ENCODE measurements at regions not wholly inside any gene's neighbourhood (a gene's known extent, or its start where the extent isn't known, plus 50 kb on each side); places are given as distances from the start of the nearest gene placed in this dataset.

DNA sequence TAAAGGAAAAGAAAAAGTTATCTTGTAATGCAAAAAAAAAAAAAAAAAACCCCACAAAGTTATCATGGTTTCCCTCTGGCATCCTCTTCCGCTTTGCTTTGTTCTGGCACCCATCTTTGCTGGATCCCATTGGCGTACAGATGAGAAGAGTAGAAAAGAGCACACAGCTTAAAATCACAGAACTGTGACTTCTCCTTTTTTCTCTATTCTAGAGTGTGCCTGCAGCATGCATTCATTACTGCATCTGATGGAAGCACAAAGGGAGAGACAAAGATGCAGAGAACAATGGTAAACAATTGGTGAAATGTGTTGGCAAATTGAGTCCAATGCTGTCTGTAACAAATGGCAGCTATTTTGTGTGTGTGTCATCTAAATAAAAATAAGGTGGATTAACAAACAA, 440.8 kb upstream of the PIK3R1 start:
- intact Hi-C loops (cut with DNase I) = no loop called here
- 79 to 85% (median 84%) methylated on average over 2 of the region's 2 CpGs for WGBS, 3 donors
- TF ChIP-seq POLR2A (IDR thresholded peaks at IDR 0.05) (no peak), EP300 (IDR thresholded peaks at IDR 0.05) (no peak)
- TF ChIP-seq, protein P1, sequence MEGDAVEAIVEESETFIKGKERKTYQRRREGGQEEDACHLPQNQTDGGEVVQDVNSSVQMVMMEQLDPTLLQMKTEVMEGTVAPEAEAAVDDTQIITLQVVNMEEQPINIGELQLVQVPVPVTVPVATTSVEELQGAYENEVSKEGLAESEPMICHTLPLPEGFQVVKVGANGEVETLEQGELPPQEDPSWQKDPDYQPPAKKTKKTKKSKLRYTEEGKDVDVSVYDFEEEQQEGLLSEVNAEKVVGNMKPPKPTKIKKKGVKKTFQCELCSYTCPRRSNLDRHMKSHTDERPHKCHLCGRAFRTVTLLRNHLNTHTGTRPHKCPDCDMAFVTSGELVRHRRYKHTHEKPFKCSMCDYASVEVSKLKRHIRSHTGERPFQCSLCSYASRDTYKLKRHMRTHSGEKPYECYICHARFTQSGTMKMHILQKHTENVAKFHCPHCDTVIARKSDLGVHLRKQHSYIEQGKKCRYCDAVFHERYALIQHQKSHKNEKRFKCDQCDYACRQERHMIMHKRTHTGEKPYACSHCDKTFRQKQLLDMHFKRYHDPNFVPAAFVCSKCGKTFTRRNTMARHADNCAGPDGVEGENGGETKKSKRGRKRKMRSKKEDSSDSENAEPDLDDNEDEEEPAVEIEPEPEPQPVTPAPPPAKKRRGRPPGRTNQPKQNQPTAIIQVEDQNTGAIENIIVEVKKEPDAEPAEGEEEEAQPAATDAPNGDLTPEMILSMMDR (IDR thresholded peaks at IDR 0.05) = no peak

GRCh38 chr5:67774267-67774552, 441.3 kb upstream of the PIK3R1 start:
- H3K27ac ChIP-seq = no peak overlapping the region
- no peaks in the 10 kb centered on the region for H3K36me3 ChIP-seq
- intact Hi-C loops (cut with DNase I) = no loop called here
- H3K9me3 ChIP-seq = no peaks in the 10 kb centered on the region
- no peak overlapping the region for H3K4me3 ChIP-seq
- 57 to 76% (median 66%) methylated on average over 2 of the region's 2 CpGs for WGBS, 3 donors
- TF ChIP-seq EP300 (IDR thresholded peaks at IDR 0.05) (no peak), POLR2A (IDR thresholded peaks at IDR 0.05) (no peak)
- TF ChIP-seq, protein P1 (IDR thresholded peaks at IDR 0.05) = no peak
- no peaks in the 10 kb centered on the region for H3K4me1 ChIP-seq (ENCODE audit: insufficient read depth)
- H3K27me3 ChIP-seq = no peaks in the 10 kb centered on the region
- DNase-seq = no peak

More for the DNA sequence above, 440.8 kb upstream of the PIK3R1 start:
- H3K27ac ChIP-seq = no peak overlapping the region
- H3K36me3 ChIP-seq = no peaks in the 10 kb centered on the region
- DNase-seq = no peak
- H3K9me3 ChIP-seq = no peaks in the 10 kb centered on the region
- H3K4me1 ChIP-seq (ENCODE audit: insufficient read depth) = no peaks in the 10 kb centered on the region
- H3K27me3 ChIP-seq = no peaks in the 10 kb centered on the region
- H3K4me3 ChIP-seq = no peak overlapping the region

DNA sequence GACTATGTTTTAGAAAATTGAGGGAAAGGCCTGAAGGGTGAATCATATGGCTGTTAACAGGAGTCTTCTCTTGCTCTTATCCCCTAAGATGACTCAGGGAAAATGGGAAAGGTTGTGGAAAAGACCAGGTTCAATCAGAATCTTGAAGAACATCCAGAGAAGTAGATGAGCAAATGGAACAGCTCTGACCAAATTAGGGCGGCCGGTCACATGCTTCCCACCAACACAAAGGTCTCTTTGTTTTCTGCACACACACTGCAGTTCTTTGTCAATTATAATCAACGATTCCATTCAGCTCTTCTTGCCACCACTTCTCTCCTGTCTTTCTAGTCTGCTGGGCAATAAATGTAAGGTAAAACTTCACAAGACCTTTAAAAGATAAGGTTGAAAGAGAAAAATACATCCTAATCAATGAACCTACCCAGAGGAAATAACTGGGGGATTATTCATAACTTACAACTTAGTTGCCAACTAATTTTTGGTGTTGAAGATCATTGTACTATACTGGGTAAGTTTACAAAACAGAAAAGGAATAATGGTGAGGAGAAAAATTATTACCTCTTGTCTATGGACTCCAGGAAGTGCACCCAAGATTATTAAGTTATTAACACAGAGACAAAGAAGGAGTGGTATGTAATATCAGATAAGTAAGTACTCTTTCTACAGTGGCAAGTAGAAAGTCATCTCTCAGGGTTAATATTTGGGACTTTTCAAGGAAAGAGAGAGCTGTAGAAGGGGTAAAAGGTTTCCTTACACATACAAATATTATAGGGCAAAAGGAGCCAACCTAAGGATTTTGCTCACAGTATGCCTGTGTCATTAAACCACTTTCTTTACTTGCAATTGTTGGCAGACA, 441.9 kb upstream of the PIK3R1 start:
- Histone ChIP-seq H3K27ac (no peak overlapping the region), H3K9me3 (no peaks in the 10 kb centered on the region), H3K36me3 (no peaks in the 10 kb centered on the region), H3K27me3 (no peaks in the 10 kb centered on the region), H3K4me3 (no peak overlapping the region), H3K4me1 (ENCODE audit: insufficient read depth) (no peaks in the 10 kb centered on the region)
- intact Hi-C loops (cut with DNase I) = no loop called here
- DNase-seq = no peak
- WGBS, 3 donors = 89 to 90% (median 90%) methylated on average over 3 of the region's 3 CpGs
- TF ChIP-seq EP300 (IDR thresholded peaks at IDR 0.05) = no peak
- TF ChIP-seq POLR2A (IDR thresholded peaks at IDR 0.05) = no peak
- TF ChIP-seq, protein P1 (IDR thresholded peaks at IDR 0.05) = no peak

DNA sequence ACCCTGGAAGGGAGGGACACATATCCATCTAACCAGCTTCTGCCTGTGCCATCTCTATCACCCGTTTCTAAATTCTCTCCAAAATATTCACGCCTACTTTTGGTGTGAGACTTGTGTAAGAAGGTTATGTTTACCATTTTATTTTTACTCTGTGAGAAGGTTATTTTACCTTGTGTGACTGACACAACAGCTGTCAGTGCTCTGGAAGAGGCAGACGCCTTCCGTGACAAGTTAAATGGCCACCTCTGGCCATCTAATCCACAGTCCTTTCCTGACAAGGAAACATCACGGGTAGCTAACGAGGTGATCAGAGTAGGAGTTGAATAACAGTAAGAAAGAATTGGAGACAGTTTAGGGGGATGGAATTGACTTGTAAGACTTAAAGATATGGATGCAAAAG, 443.8 kb upstream of the PIK3R1 start:
- H3K27ac ChIP-seq = no peak overlapping the region

More for the DNA sequence above, 443.8 kb upstream of the PIK3R1 start:
- 84 to 86% (median 86%) methylated on average over 6 of the region's 6 CpGs for WGBS, 3 donors
- no peak for DNase-seq
- intact Hi-C loops (cut with DNase I) = no loop called here
- H3K4me3 ChIP-seq = no peak overlapping the region
- H3K27me3 ChIP-seq = no peaks in the 10 kb centered on the region
- no peaks in the 10 kb centered on the region for H3K36me3 ChIP-seq
- H3K9me3 ChIP-seq = no peaks in the 10 kb centered on the region
- TF ChIP-seq, protein P1 (IDR thresholded peaks at IDR 0.05) = no peak
- TF ChIP-seq POLR2A (IDR thresholded peaks at IDR 0.05) (no peak), EP300 (IDR thresholded peaks at IDR 0.05) (no peak)
- H3K4me1 ChIP-seq (ENCODE audit: insufficient read depth) = no peaks in the 10 kb centered on the region
